ENCODE measurements at regions not wholly inside any gene's neighbourhood (a gene's known extent, or its start where the extent isn't known, plus 50 kb on each side); places are given as distances from the start of the nearest gene placed in this dataset.

GRCh38 chr21:34192646-34193285, 119.4 kb downstream of the MRPS6 start:
- no peak for DNase-seq (ENCODE audit: low read depth)

GRCh38 chr21:34195335-34195734, 122.0 kb downstream of the MRPS6 start:
- no peak for DNase-seq (ENCODE audit: low read depth)

- DNase-seq (ENCODE audit: low read depth): no peak
These were observed 123.6 kb downstream of the MRPS6 start for GRCh38 chr21:34196996-34197395.

- no peak for DNase-seq (ENCODE audit: low read depth)
These were observed 124.2 kb downstream of the MRPS6 start for GRCh38 chr21:34197561-34197960.

- no peak for DNase-seq (ENCODE audit: low read depth)
These were observed 125.1 kb downstream of the MRPS6 start for GRCh38 chr21:34198231-34199120.

GRCh38 chr21:34199121-34199910, 125.9 kb downstream of the MRPS6 start:
- no peak for DNase-seq (ENCODE audit: low read depth)

GRCh38 chr21:34200288-34200905, 127.0 kb downstream of the MRPS6 start:
- no peak for DNase-seq (ENCODE audit: low read depth)

- no peak for DNase-seq (ENCODE audit: low read depth)
These were observed 127.6 kb downstream of the MRPS6 start for GRCh38 chr21:34201001-34201400.

- no peak for DNase-seq (ENCODE audit: low read depth)
These were observed 128.1 kb downstream of the MRPS6 start for GRCh38 chr21:34201481-34201858.

GRCh38 chr21:34202553-34203372, 129.4 kb downstream of the MRPS6 start:
- DNase-seq (ENCODE audit: low read depth): no peak

GRCh38 chr21:34203851-34204420, 130.6 kb downstream of the MRPS6 start:
- DNase-seq (ENCODE audit: low read depth): no peak

- no peak for DNase-seq (ENCODE audit: low read depth)
These were observed 131.4 kb downstream of the MRPS6 start for GRCh38 chr21:34204481-34205439.

GRCh38 chr21:34205811-34206571, 132.6 kb downstream of the MRPS6 start:
- DNase-seq (ENCODE audit: low read depth): no peak

- no peak for DNase-seq (ENCODE audit: low read depth)
These were observed 140.6 kb downstream of the MRPS6 start for GRCh38 chr21:34213959-34214358.

GRCh38 chr21:34215501-34215900, 142.1 kb downstream of the MRPS6 start:
- no peak for DNase-seq (ENCODE audit: low read depth)

- no peak for DNase-seq (ENCODE audit: low read depth)
These were observed 142.7 kb downstream of the MRPS6 start for GRCh38 chr21:34215911-34216717.

GRCh38 chr21:34216718-34217032, 143.3 kb downstream of the MRPS6 start:
- DNase-seq (ENCODE audit: low read depth): no peak

- no peak for DNase-seq (ENCODE audit: low read depth)
These were observed 143.9 kb downstream of the MRPS6 start for GRCh38 chr21:34217263-34217662.
